HuH-7.5 (cell line): ENCODE measurements at regions not wholly inside any gene's neighbourhood (a gene's known extent, or its start where the extent isn't known, plus 50 kb on each side); places are given as distances from the start of the nearest gene placed in this dataset.

ENCODE experiments used
- DNase-seq: peaks from one replicate; pipeline ENCODE4 v3.0.0; 2011; ENCODE audit warnings: low spot score

DNA sequence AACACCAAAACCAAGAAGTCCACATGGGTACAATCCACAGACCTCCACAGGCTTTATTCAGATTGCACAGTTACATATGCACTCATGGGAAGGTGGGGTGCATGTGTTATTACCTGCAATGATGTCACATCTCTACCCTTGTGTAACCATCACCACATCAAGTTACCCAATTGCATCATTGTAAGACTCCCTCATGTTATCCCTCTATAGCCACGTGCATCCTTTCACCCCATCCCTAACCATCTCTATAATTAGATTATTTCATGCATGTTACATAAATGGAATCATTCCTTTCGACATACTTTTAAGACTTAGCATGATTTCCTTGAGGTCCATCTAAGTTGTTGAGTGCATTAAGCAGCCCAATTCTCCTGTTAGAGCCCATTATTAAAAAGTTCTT is 408.2 kb upstream of the C16orf82 start:
- no peak for DNase-seq

DNA sequence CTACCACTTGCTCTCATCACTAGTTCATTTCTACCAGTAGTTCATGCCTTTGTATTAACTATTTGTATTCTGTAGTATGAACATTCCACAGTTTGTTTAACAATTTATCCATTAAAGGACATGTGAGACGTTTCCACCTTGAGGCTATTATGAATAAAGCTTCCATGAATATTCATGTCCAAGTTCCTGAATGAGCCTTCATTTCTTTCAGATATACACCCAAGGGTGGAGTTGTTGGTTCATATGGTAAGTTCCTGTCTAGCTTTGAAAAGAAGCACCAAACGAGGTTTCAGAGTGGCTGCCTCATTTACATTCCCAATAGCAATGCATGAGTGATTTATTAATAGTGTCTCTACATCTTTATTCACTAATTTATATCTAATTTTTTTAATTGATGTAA is 407.8 kb upstream of the C16orf82 start:
- DNase-seq: no peak

- no peak for DNase-seq
These were observed 402.6 kb upstream of the C16orf82 start for GRCh38 chr16:26664086-26664485.

- no peak for DNase-seq
These were observed 401.4 kb upstream of the C16orf82 start for GRCh38 chr16:26665166-26665939.

DNA sequence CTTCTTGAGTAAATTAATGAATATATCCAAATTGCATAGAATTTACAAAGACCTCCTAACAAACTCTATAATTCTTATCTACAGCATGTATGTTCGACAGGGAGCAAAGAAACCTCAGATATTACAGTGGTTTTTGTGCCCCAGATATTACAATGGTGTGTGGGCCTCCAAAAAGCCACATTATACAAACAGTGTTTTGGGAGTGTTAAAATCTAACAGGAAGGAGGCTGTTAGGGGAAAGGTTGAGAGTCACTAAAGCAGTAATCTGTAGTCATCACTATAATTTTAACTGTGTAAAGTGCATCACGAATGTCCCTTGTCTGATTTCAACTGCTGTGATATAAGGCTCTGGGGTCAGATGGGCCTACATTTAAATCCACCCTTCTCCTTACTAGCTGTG is 400.2 kb upstream of the C16orf82 start:
- no peak for DNase-seq

- DNase-seq: no peak
These were observed 399.4 kb upstream of the C16orf82 start for GRCh38 chr16:26667307-26667706.

GRCh38 chr16:26668026-26668425 is 398.7 kb upstream of the C16orf82 start:
- no peak for DNase-seq

DNA sequence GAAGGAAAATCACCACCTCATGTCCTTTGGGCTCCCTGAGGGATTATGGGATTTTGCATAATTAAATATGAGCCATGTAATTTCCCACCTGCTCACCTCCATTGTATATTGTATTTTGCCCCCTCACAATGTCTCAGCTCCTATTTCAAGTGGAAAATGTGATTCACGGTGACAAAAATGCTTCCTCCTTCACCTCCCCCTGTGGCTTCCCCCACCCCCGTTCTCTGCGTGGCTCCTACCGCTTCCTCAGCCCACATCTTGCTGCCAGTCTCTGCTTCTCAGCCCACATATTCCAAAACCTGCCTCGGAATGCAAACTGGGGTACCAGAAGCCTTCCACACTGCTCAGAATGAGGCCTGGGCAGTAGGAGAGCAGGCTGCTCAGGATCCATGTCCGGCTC is 394.5 kb upstream of the C16orf82 start:
- DNase-seq: no peak

DNA sequence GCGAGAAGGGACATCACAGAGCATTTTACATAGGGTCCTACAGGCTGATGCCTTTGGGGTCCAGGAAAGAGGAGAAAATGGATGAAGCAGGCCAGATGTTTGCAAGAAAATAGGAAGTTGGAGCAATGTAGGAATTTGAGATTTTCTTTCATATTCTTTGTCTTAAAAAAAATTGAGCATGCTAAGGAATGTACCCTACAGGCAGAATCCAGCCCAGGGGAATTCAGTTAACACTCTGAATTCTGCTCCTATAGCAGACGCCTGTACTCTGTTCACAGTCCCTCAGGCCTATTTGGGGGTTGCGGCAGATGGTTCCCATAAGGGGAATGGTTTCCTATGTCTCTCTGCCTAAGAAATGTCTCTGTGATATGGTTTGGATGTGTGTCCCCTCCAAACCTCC is 393.7 kb upstream of the C16orf82 start:
- no peak for DNase-seq

- no peak for DNase-seq
These were observed 386.1 kb upstream of the C16orf82 start for GRCh38 chr16:26680671-26681070.

GRCh38 chr16:26688105-26688504 is 378.6 kb upstream of the C16orf82 start:
- DNase-seq: no peak

GRCh38 chr16:26688699-26689098 is 378.0 kb upstream of the C16orf82 start:
- DNase-seq: no peak

DNA sequence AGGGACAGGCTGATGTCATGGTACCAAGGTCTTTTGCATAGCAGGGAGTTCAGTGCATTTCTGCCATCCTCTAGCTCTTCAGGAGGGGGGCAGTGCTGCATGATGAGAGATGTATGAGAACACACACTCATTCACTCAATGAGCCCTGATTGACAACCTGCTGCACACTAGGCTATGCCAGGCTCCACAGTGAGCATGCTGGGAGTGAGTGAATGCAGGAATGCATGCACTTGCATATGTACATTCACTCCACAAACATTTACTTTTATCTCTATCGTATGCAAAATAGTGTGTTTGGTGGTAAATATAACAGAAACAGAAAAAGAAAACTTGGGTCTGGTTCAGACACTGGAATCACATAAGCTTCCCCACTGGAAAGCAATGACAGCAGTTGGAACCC is 374.1 kb upstream of the C16orf82 start:
- no peak for DNase-seq

DNA sequence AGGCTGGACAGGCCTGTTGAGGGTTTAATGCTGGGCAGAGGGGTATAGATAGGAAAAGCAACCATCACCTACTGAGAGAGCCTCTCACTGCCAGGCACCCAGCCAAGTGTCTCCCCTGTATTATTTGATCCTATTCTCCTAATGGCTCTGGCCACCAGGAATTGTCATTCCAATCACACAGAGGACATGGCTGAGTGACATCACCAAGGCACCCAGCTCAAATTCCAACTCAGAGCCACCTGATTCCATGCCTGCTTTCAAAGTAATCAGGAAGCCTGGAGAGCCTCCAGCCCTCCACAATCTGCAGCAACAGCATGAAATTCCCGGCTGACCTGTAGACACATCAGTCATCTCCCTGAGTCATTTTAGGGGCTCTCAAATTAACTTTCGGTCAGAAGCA is 368.9 kb upstream of the C16orf82 start:
- no peak for DNase-seq

- DNase-seq: no peak
These were observed 366.5 kb upstream of the C16orf82 start for GRCh38 chr16:26700250-26700649.

DNA sequence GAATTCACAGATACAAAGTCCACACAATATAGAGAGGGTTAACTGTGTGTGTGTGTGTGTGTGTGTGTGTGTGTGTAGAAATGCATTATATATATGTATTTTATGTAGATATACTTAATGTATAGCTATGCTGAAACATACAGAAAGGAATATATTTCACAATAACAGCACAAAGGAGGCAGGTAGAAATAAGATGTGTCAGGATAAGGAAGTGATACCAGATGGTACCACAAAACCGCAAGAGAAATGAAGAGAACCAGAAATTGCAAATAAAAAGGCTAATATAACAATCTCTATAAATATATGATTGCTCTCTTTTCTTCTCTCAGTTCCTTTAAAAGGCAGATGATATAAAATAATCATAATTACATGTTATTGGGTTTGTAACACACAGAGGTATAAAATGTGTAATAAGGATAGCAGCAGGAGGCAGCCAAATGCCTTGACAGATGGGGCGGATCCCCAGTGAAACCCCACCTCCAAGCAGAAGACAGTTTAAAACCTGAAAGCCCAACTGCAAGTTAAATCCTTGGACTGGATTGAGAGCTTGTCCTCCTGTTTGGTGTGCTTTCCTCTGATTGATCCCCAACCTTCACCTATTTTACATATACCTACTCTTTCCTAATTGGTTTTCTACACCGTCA is 365.4 kb upstream of the C16orf82 start:
- no peak for DNase-seq

GRCh38 chr16:26705346-26705745 is 361.4 kb upstream of the C16orf82 start:
- no peak for DNase-seq

GRCh38 chr16:26708428-26708827 is 358.3 kb upstream of the C16orf82 start:
- no peak for DNase-seq

GRCh38 chr16:26709175-26709574 is 357.6 kb upstream of the C16orf82 start:
- no peak for DNase-seq

DNA sequence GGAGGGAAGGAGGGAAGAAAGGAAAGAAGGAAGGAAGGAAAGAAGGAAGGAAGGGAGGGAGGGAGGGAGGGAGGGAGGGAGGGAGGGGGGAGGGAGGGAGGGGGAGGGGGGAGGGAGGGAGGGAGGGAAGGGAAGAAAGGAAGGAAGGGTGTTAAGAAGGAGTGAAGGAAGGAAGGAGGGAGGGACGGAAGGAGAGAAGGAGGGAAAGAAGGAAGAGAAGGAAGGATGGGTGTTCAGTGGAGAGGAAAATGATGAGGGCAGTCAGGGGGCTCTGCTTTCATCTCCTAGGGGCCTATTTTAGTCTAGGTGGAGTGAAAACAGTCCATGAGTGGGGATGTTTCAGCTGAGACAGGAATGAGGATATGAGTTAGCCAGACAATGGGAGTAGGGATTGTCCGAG is 357.0 kb upstream of the C16orf82 start:
- DNase-seq: no peak

DNA sequence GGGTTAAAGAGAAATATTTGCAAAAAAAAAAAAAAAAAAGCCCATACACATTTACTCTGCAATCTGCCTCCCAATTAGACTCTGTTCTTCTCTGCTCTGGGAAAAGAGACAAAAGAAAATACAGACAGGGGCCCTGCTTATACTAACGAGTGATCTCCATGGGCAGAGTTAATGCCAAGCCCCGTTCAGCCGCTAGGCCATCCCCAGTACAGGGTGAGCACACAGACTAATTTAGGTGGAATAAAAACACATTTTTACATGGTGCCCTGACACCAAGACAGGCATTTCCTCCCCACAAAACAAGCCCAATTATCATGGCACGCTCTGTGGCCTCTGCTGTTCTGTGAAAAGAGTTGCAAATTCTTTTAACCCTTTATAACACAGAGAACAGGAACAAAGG is 356.3 kb upstream of the C16orf82 start:
- DNase-seq: no peak

DNA sequence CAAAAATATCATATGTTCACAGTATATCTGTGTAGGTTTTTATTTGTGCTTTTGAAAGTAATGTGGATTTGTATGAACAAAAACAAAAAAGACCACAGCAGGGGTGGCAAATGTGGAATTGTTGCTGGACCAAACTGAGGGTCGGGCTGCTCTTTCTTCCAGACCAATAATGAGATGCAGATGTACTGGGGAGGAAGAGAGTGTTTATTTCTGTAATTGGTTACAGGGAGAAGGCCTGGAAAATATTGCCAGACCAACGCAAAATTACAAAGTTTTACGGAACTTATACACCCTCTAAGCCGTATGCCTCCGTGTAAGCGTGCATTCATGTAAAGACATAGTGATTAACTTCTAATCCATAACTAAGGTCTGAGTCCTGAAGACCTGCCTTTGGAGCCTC is 353.9 kb upstream of the C16orf82 start:
- no peak for DNase-seq

- no peak for DNase-seq
These were observed 350.8 kb upstream of the C16orf82 start for GRCh38 chr16:26715969-26716368.

DNA sequence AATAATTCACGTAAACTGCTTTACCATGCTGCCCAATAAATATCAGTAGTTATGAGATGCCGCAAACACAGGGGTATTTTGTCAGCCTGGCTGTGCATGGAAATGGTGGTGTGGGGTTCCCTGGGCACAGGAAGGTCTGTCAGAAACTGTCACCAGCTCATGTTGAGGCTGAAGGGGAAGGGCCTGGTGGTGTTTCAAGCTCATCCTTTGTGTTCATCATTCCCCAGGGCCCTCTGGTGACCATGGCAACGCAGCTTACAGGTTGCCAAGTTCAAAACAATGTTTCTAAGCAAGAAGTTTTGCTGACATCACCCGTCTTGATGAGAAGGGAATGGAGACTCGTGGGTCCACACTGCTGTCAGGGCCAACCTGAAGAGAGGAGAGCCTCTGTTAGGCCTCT is 348.9 kb upstream of the C16orf82 start:
- DNase-seq: no peak
